OCI-LY3 (cell line): ENCODE measurements at regions not wholly inside any gene's neighbourhood (a gene's known extent, or its start where the extent isn't known, plus 50 kb on each side); places are given as distances from the start of the nearest gene placed in this dataset.

Source experiments
- CTCF ChIP-seq: fragments of 200-600, 300-600 bp; sonication (generic); IDR thresholded peaks from 2 replicates; pipeline ENCODE4 v1.5.1; 2014; ENCODE audit warnings: antibody characterized with exemption, low read length, low read depth
- EZH2phosphoT487 ChIP-seq: fragments of 200-600 bp; shearing (Covaris generic); IDR thresholded peaks from 2 replicates; pipeline ENCODE4 v1.6.1; 2018; ENCODE audit warnings: antibody characterized with exemption, mixed run types, low read depth

- TF ChIP-seq CTCF = no peak
- TF ChIP-seq EZH2phosphoT487 = no peak
Observed at GRCh38 chr3:28949580-28949979, 331.3 kb upstream of the RBMS3 start.
